ENCODE measurements at regions not wholly inside any gene's neighbourhood (a gene's known extent, or its start where the extent isn't known, plus 50 kb on each side); places are given as distances from the start of the nearest gene placed in this dataset.

DNA sequence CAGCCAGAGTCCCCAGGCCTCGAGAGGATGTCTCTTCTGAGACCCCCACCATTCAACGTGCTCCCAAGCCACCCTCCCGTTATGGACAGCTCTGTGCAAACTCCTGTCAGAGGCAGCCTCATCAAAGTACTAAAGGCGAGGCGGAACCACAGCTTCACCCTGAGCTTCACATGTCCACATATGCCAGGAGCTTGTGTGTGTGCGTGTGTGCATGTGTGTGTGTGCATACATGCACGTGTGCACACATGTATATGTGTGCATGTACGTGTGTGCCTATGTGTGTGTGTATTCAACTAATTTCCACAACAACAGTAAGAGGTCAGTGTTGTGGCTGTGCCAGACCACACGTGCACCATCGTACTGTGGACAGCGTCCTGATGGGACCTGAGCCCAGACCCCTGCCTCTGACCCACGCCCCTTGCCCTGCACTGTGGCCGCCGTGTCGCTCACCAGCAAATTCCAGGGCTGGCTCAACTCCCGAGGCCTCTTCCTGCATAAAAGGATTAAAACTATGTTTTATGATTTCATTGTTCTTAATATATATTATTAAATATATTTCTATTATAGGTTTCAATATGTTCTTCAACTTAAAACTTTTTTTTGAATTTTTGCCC lies 444.8 kb downstream of the EIPR1 start:
- H3K9me3 ChIP-seq, result no peaks in the 10 kb centered on the region
- no peak for DNase-seq (ENCODE audit: low spot score in 2 of 2)
- H3K27me3 ChIP-seq (ENCODE audit: low read depth), result no peaks in the 10 kb centered on the region
- H3K4me3 ChIP-seq, result no peak overlapping the region
- H3K4me1 ChIP-seq, result no peaks in the 10 kb centered on the region
- H3K36me3 ChIP-seq (replicated peaks), result no peaks in the 10 kb centered on the region
- in situ Hi-C loops (cut with MboI; ENCODE audit: low sequenced_read_pairs), result no loop called here

DNA sequence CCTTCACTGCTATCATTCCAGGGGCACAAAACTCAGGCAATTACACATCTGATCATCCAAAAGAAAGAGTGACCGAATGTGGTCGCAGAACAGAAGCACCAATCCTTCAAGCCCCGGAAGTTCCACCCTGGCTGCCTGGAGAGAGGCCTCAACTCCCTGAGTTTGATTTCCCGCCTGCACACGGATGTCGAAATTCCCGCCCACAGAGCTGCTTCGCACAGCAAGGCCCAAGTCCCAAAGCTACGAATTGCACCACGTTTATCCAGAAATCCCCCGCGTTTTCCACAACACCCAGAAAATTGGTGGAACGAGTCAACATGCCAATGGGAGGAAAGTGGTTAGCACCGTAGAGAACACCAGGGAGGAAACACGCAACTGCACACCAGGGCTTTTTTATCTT lies 445.4 kb downstream of the EIPR1 start:
- Histone ChIP-seq H3K9me3 (no peaks in the 10 kb centered on the region), H3K36me3 (replicated peaks) (no peaks in the 10 kb centered on the region), H3K27me3 (ENCODE audit: low read depth) (no peaks in the 10 kb centered on the region), H3K4me1 (no peaks in the 10 kb centered on the region), H3K4me3 (no peak overlapping the region)
- in situ Hi-C loops (cut with MboI; ENCODE audit: low sequenced_read_pairs), result no loop called here
- DNase-seq (ENCODE audit: low spot score in 2 of 2), result no peak

DNA sequence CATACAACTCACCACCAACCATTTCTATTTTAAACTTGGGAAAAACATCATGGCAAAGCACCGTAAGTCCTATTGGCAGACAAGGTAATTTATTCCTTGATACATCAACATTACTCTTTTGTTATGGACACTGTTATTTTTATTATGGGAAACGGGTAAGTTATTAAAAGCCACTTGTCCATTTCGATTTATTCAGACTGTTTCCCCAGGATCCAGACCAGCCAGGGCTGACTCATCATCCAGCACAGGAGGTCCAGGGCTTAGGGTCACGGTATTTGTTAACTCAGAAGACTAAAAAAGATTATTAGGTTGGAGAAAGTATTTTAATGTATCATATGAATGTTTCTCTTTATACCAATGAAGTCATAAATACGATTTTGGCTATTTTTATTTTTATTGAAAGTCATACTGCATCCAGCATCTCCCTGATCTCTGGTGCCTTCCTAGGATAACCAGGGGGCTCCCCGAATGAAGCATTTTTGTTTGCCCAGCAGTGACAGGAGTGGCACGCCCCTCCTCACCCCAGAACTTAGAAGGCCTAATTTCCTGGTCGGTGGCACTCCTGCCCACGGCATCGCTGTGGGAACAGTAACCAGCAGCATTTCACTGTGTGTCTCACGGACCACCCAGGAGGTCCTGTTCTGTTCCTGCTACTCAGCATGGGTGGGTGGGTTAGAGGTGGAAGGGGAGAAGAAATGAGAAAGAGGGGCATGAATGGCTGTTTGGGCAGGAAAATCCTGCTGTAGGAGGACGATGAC lies 446.1 kb downstream of the EIPR1 start:
- Histone ChIP-seq H3K9me3 (no peaks in the 10 kb centered on the region), H3K4me1 (no peaks in the 10 kb centered on the region), H3K36me3 (replicated peaks) (no peaks in the 10 kb centered on the region), H3K27me3 (ENCODE audit: low read depth) (no peaks in the 10 kb centered on the region), H3K4me3 (no peak overlapping the region)
- DNase-seq (ENCODE audit: low spot score in 2 of 2), result no peak
- in situ Hi-C loops (cut with MboI; ENCODE audit: low sequenced_read_pairs), result no loop called here

- Histone ChIP-seq H3K4me1 (no peaks in the 10 kb centered on the region), H3K9me3 (no peaks in the 10 kb centered on the region), H3K36me3 (replicated peaks) (no peaks in the 10 kb centered on the region), H3K4me3 (no peak overlapping the region), H3K27me3 (ENCODE audit: low read depth) (no peaks in the 10 kb centered on the region)
- in situ Hi-C loops (cut with MboI; ENCODE audit: low sequenced_read_pairs), result no loop called here
- DNase-seq (ENCODE audit: low spot score in 2 of 2), result no peak
These were observed 446.8 kb downstream of the EIPR1 start for GRCh38 chr2:2930841-2931240.

- in situ Hi-C loops (cut with MboI; ENCODE audit: low sequenced_read_pairs), result no loop called here
- Histone ChIP-seq H3K4me1 (no peaks in the 10 kb centered on the region), H3K27me3 (ENCODE audit: low read depth) (no peaks in the 10 kb centered on the region), H3K4me3 (no peak overlapping the region), H3K9me3 (no peaks in the 10 kb centered on the region), H3K36me3 (replicated peaks) (no peaks in the 10 kb centered on the region)
- no peak for DNase-seq (ENCODE audit: low spot score in 2 of 2)
These were observed 450.8 kb downstream of the EIPR1 start for GRCh38 chr2:2926858-2927175.

DNA sequence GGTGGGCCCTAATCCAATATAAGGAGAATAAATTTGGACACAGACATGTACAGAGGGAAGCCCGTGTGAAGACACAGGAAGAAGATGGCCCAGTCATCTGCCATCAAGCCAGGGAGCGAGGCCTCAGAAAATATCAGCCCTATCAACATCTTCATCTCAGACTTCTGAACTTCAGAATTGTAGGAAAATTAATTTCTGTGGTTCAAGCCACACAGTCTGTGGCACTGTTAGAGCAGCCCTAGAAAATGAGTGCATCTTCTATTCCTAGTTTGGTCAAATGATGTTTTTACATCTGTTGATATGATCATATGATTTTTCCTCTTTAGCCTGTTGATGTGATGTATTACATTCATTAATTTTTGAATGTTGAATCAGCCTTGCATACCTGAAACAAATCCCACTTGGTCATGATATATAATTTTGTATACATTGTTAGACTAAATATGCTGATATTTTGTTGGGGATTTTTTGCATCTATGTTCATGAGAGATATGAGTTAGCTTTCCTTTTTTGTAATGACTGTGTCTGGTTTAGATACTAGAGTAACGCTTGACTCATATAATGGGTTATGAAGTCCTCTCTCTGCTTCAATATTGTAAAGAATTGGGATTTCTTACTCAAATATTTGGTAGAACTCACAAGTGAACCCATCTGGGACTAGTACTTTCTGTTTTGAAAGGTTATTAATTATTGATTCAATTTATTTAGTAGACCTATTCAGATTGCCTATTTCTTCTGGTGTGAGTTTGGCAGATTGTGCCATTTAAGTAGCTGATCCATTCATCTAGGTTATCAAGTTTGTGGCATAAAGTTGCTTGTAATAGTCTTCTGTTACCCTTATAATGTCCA lies 451.4 kb downstream of the EIPR1 start:
- Histone ChIP-seq H3K4me3 (no peak overlapping the region), H3K27me3 (ENCODE audit: low read depth) (no peaks in the 10 kb centered on the region), H3K9me3 (no peaks in the 10 kb centered on the region), H3K36me3 (replicated peaks) (no peaks in the 10 kb centered on the region), H3K4me1 (no peaks in the 10 kb centered on the region)
- no peak for DNase-seq (ENCODE audit: low spot score in 2 of 2)
- in situ Hi-C loops (cut with MboI; ENCODE audit: low sequenced_read_pairs), result no loop called here

DNA sequence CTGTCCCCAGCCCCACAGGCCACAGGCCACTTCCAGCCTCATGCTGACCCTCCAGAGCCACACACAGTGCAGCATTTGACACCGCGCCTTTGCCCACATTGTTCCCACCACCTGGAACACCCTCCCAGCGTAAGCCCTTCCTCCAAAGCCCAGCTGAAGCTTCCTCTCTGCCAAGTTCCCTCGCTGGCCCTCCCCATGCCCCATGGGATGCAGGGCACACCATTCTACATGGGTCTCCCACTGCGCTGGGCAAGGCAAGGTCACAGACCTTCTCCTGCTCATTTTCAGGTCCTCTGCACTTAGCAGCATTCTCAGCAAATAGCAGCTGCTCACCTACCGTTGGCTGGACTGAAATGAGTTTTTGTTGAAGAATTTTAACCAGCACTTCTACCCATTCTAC lies 455.5 kb downstream of the EIPR1 start:
- Histone ChIP-seq H3K4me1 (no peaks in the 10 kb centered on the region), H3K27me3 (ENCODE audit: low read depth) (no peaks in the 10 kb centered on the region), H3K9me3 (no peaks in the 10 kb centered on the region), H3K4me3 (no peak overlapping the region), H3K36me3 (replicated peaks) (no peaks in the 10 kb centered on the region)
- no peak for DNase-seq (ENCODE audit: low spot score in 2 of 2)
- in situ Hi-C loops (cut with MboI; ENCODE audit: low sequenced_read_pairs), result no loop called here

GRCh38 chr2:2921011-2921720 lies 456.5 kb downstream of the EIPR1 start:
- no peak for DNase-seq (ENCODE audit: low spot score in 2 of 2)
- in situ Hi-C loops (cut with MboI; ENCODE audit: low sequenced_read_pairs), result no loop called here
- Histone ChIP-seq H3K4me3 (no peak overlapping the region), H3K36me3 (replicated peaks) (no peaks in the 10 kb centered on the region), H3K9me3 (no peaks in the 10 kb centered on the region), H3K27me3 (ENCODE audit: low read depth) (no peaks in the 10 kb centered on the region), H3K4me1 (no peaks in the 10 kb centered on the region)

DNA sequence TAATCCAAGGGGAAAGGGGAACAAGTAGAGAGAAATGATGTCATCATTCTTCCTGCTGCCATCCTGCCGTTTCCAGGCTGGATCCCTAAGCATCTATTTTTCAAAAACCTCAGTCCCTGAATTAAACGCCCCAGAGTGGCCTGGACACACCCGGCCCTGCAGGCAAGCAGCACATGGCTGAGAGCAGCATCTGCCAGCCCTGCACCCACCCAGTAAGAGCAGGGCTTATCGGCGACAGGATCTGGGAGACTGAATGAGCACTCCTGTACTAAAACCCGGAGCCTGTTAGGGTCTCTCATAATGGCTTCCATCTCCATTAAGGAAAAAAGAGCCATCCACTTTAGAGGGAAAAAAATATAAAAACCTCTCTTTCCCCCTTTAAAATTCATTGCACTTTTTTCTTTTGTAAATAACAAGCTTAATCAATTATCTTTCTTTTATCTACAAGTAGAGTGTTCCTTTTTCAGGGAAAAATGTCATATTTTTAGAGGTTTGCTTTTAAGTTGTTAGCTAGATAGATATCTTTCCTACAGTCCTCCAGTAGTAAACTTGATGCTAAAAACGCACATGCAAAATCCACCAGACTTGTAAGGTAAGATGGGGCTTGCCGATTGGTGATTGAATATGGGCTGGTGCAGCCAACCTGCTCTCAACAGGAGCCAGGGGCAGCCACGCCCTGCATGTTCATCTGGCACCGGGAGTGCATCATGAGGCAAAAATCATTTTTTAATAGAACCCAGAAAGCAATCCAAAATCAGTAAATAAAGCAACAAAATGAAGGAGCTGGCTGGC lies 457.8 kb downstream of the EIPR1 start:
- DNase-seq (ENCODE audit: low spot score in 2 of 2), result no peak

GRCh38 chr2:2919026-2919425 lies 458.6 kb downstream of the EIPR1 start:
- Histone ChIP-seq H3K9me3 (no peaks in the 10 kb centered on the region), H3K27me3 (ENCODE audit: low read depth) (no peaks in the 10 kb centered on the region), H3K4me3 (no peak overlapping the region), H3K36me3 (replicated peaks) (no peaks in the 10 kb centered on the region), H3K4me1 (no peaks in the 10 kb centered on the region)
- no peak for DNase-seq (ENCODE audit: low spot score in 2 of 2)
- in situ Hi-C loops (cut with MboI; ENCODE audit: low sequenced_read_pairs), result no loop called here

More for the DNA sequence above, 457.8 kb downstream of the EIPR1 start:
- H3K4me1 ChIP-seq, result no peaks in the 10 kb centered on the region
- in situ Hi-C loops (cut with MboI; ENCODE audit: low sequenced_read_pairs), result no loop called here
- no peak overlapping the region for H3K4me3 ChIP-seq
- no peaks in the 10 kb centered on the region for H3K9me3 ChIP-seq
- no peaks in the 10 kb centered on the region for H3K36me3 ChIP-seq (replicated peaks)
- H3K27me3 ChIP-seq (ENCODE audit: low read depth), result no peaks in the 10 kb centered on the region

- DNase-seq (ENCODE audit: low spot score in 2 of 2), result no peak
- H3K36me3 ChIP-seq (replicated peaks), result no peaks in the 10 kb centered on the region
- in situ Hi-C loops (cut with MboI; ENCODE audit: low sequenced_read_pairs), result no loop called here
These were observed 461.0 kb downstream of the EIPR1 start for GRCh38 chr2:2916621-2917020.

GRCh38 chr2:2914252-2914651 lies 463.4 kb downstream of the EIPR1 start:
- Histone ChIP-seq H3K4me1 (no peaks in the 10 kb centered on the region), H3K36me3 (replicated peaks) (no peaks in the 10 kb centered on the region), H3K27me3 (ENCODE audit: low read depth) (no peaks in the 10 kb centered on the region), H3K4me3 (no peak overlapping the region), H3K9me3 (no peaks in the 10 kb centered on the region)
- DNase-seq (ENCODE audit: low spot score in 2 of 2), result no peak
- in situ Hi-C loops (cut with MboI; ENCODE audit: low sequenced_read_pairs), result no loop called here

More at GRCh38 chr2:2916621-2917020, 461.0 kb downstream of the EIPR1 start:
- no peaks in the 10 kb centered on the region for H3K9me3 ChIP-seq
- H3K4me1 ChIP-seq, result no peaks in the 10 kb centered on the region
- H3K27me3 ChIP-seq (ENCODE audit: low read depth), result no peaks in the 10 kb centered on the region
- no peak overlapping the region for H3K4me3 ChIP-seq

- Histone ChIP-seq H3K27me3 (ENCODE audit: low read depth) (no peaks in the 10 kb centered on the region), H3K36me3 (replicated peaks) (no peaks in the 10 kb centered on the region), H3K4me3 (no peak overlapping the region), H3K4me1 (no peaks in the 10 kb centered on the region), H3K9me3 (no peaks in the 10 kb centered on the region)
- DNase-seq (ENCODE audit: low spot score in 2 of 2), result no peak
- in situ Hi-C loops (cut with MboI; ENCODE audit: low sequenced_read_pairs), result no loop called here
These were observed 464.0 kb downstream of the EIPR1 start for GRCh38 chr2:2913601-2914120.
